Stimulated activated CD8-positive, alpha-beta memory T cell treated with anti-CD3 and anti-CD28 coated beads, Interleukin-2, amount 100 ng/mL, for 1 hour (primary cell): ENCODE measurements at regions not wholly inside any gene's neighbourhood (a gene's known extent, or its start where the extent isn't known, plus 50 kb on each side); places are given as distances from the start of the nearest gene placed in this dataset.

Experiments used
- DNase-seq, 2 donors: peaks; one replicate each; pipeline ENCODE4 v3.0.0-alpha.2; 2020; ENCODE audit warnings: low read depth in 2 of 2

GRCh38 chr5:166050531-166050930 lies 2240.9 kb upstream of the WWC1 start:
- no peak for DNase-seq

- no peak for DNase-seq
These were observed 2232.8 kb upstream of the WWC1 start for GRCh38 chr5:166058660-166059059.

GRCh38 chr5:166062094-166062493 lies 2229.4 kb upstream of the WWC1 start:
- no peak for DNase-seq

DNA sequence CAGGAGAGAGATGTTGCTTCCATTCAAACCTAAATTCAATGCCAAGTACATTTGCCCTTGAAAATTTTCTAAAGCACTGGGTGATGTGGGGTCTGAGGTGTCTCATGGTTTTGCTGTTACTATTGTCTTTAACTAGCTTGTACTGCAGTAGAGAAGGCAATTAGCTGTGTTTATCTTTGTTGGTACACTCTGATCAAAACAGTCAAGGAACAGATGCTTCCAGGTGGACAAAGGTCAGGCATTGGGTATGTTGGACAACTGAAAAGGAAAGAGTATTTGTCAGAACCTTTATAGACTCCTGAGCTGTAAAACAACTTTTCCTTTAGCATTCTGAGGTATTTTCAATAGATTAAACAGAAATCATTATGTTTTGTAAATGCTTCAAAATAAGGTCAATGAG lies 2228.7 kb upstream of the WWC1 start:
- DNase-seq, result no peak

DNA sequence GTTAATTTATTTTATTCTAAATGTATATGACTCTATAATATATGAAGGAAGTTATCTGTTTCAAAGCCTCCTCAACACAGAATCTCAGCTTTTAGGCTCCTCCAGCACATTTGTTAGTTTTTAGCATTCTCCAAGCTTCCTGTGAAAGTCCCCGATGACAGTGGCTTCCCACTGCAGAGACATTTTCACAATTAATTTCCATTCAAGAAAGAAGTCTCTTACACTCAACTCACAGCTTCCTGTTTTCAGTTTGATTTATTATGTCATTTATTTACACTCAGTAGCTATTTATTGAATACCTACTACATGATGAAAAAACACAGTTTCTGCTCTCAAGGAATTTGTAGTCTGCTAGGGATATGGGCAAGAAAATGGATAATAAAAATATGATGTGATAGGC lies 2228.2 kb upstream of the WWC1 start:
- DNase-seq, result no peak

GRCh38 chr5:166068547-166069335 lies 2222.7 kb upstream of the WWC1 start:
- DNase-seq, result no peak

DNA sequence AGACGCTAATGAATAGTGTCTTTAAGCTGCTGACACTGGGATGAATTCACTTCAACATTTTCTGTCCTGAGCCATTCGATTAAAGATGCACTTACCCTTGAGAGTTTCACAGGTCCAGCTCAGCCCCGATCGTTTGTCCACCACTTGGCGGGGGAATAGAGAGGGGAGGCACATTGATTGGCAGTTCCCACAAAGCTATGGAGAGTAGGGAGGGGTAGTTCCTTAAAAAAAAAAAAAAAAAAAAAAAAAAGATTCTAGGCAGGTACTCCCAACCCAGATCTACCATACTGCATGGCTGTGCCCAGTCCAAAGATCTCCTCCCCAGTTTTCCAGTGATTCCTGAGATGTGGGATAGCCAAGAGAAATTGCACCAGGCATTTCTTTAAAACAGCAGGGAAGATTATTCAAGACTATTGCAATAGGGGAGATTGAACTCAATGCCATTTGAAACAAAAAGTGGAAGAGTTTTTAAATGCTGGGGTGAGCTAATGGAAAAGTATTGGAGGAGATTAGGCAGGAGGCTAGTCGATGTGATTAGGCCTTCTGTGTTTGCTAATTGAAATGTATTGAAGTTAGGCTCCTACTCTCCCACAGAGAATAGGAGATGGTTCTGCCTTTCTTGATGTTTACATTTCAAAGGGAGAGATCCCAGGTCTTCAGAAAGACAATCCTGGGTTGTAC lies 2217.4 kb upstream of the WWC1 start:
- DNase-seq, result no peak

- DNase-seq, result no peak
These were observed 2216.6 kb upstream of the WWC1 start for GRCh38 chr5:166074582-166075481.

- DNase-seq, result no peak
These were observed 2208.1 kb upstream of the WWC1 start for GRCh38 chr5:166083183-166083959.

GRCh38 chr5:166086568-166086967 lies 2204.9 kb upstream of the WWC1 start:
- no peak for DNase-seq

DNA sequence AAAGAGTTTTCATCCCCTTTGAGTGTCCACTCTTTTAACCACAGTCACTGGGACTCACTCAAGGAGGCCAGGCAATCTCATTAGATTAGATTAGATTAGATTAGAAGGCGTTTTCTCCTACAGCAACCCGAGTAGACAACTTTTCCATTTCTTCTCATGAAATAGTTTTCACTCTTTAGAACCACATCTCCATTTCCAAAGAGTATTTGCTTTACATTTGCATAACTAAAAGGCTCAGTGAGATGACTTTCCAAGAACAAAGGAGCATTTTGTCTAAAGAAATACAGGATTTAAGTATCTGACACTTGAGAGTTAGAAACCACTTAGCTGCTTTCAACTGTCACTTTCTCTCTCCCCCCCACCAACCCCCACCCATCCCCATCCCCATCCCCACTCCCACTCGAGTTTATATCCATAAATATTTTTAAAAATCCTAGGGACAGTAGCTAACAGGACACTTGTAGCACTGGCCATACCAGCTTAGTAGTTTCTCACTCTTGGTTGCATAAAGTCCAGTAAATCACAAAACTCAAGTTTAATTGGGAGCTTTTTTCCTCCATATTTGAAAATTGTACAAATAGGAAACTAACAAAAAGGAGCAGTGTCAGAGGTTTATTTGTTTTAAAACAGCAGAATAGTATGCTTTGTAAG lies 2202.9 kb upstream of the WWC1 start:
- no peak for DNase-seq

- no peak for DNase-seq
These were observed 2199.5 kb upstream of the WWC1 start for GRCh38 chr5:166091931-166092330.

- no peak for DNase-seq
These were observed 2198.1 kb upstream of the WWC1 start for GRCh38 chr5:166093312-166093711.

GRCh38 chr5:166102947-166103346 lies 2188.5 kb upstream of the WWC1 start:
- DNase-seq, result no peak

- no peak for DNase-seq
These were observed 2180.4 kb upstream of the WWC1 start for GRCh38 chr5:166111021-166111420.

DNA sequence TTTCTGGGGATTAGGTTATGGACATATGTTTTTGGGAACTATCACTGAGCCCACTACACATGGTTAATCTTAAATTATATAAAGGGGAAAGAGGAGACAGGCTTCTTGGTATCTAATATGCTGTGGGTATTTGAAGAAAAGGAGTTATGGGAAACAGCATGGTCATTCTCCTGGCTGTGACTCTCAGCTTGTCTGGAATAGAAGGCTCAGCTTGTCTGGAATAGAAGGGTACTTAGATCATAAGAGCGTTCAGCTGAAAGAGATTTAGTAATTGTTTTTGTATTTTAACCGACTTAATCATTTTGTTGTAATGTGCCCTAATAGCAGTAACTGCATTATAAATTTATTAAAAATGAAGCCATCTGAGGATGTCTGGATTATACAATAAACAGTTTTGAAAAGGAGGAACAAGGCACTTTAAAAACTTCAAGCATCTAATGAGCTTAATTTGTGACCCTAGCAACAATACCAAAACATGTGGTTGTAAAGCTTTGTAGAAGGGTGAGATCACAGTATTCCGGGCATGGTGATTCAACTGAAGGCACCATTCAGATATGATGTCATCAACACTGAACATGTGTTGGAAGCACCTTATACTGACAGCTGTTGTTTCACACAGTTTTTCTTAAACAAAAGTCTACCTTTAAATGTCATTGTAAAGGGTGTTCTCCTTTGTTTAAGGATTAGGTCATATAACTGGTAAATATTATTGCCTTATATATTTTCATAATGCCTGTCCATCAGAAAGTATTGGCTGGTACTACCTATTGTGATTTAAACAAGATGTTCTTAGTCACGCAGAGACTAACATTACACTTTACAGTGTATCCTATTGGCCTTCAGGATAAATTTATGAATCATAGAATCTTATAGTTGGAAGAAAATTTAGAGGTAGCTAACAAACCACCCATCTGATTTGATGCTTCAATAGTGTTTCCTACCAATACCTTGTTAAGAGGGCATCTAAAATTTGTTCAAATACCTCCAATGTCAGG lies 2174.1 kb upstream of the WWC1 start:
- DNase-seq, result no peak

- DNase-seq, result no peak
These were observed 2171.9 kb upstream of the WWC1 start for GRCh38 chr5:166119506-166119905.

GRCh38 chr5:166123717-166124116 lies 2167.7 kb upstream of the WWC1 start:
- no peak for DNase-seq

DNA sequence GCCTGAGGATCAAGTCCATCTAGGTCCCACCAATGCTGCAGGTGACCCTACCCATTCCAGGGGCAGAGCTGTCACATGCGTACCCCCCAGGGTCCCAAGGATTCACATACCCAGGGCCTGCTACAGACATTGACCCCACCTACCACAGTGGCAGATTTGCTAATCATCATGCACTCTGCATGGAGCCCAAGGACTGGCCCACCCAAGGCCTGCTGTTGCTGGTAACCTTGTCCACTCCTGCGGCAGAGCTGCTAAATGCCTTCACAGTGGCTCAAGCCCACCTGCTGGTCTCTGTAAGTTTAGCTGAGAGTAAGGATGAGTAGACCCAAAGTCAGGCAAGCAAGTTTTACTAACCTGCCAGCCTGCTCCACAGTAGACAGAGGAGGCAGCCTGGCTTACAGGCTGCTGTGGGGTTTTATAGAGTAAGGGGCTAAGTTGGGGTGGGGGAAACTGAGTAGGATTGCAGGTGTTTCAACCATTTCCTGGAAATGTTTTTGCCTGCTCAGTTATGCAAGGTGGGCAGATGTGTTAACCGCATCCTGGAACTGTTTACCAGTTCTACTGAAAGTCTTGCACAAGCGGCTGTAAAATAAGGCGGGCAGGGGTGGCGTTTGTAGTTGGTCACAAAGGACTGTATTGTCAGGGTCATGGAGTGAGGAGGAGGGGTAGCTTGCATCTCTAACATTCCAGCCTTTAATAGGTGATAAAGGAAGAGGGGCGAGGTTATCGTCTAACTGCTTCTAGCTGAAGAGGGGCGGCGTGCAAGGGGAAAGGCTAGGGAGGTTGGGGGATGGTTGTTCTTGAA lies 2163.5 kb upstream of the WWC1 start:
- DNase-seq, result no peak
